Stomach (tissue), 8 donors: ENCODE measurements at regions not wholly inside any gene's neighbourhood (a gene's known extent, or its start where the extent isn't known, plus 50 kb on each side); places are given as distances from the start of the nearest gene placed in this dataset.

Experiments
- DNase-seq, 2 donors: peaks; one replicate each; pipeline versions ENCODE4 v3.0.0 to v3.0.0-alpha.2; 2013 to 2019
- H3K27ac ChIP-seq, 5 donors: fragments of 200-600 bp in 4 of 5; sonication (generic) in 4 of 5; one replicate each; pipeline ENCODE4 v1.5.1; 2013 to 2019; ENCODE audit warnings: mild to moderate bottlenecking in 1 of 5, moderate library complexity in 1 of 5
- H3K27me3 ChIP-seq, 3 donors: fragments of 200-600 bp; sonication (generic); one replicate each; pipeline ENCODE4 v1.5.1; 2017 to 2019; ENCODE audit warnings: mixed run types in 1 of 3
- H3K36me3 ChIP-seq, 4 donors: fragments of 200-600 bp; sonication (generic); 1 replicate in 3 of 4; 2 replicates in 1 of 4; pipeline ENCODE4 v1.5.1; 2016 to 2019
- H3K4me1 ChIP-seq, 4 donors: fragments of 200-600 bp; sonication (generic); one replicate each; pipeline ENCODE4 v1.5.1; 2016 to 2019
- H3K4me3 ChIP-seq, 4 donors: fragments of 200-600 bp; sonication (generic) in 3 of 4; one replicate each; pipeline ENCODE4 v1.5.1; 2016 to 2019; ENCODE audit warnings: mild to moderate bottlenecking in 1 of 4
- H3K9me3 ChIP-seq, 4 donors: fragments of 200-600 bp; sonication (generic); one replicate each; pipeline ENCODE4 v1.5.1; 2016 to 2019
- EP300 ChIP-seq: sonication (generic); formaldehyde crosslinking; IDR thresholded peaks from one replicate; pipeline ENCODE4 v1.6.1; 2017; ENCODE audit warnings: antibody characterized with exemption
- POLR2A ChIP-seq, 4 donors: fragments of 450-650 bp; IDR thresholded peaks; one replicate each; pipeline ENCODE4 v1.6.1; 2016; ENCODE audit warnings: antibody characterized with exemption in 4 of 4, control low read depth in 2 of 4, mild to moderate bottlenecking in 1 of 4, moderate library complexity in 1 of 4
- POLR2AphosphoS5 ChIP-seq, 3 donors: sonication (generic); formaldehyde crosslinking; IDR thresholded peaks; one replicate each; pipeline ENCODE4 v1.6.1; 2016; ENCODE audit warnings: antibody characterized with exemption in 3 of 3
- WGBS, 5 donors: extraction: QIAGEN DNeasy Blood & Tissue Kit in 3 of 5; methylation state at CpG; one replicate each; pipeline versions ENCODE4 v1.1.5 to v1.1.7; 2013 to 2018; 5-methylcytosine and 5-hydroxymethylcytosine counted together
- intact Hi-C: fragments of 100-400 bp; cut with DNase I; formaldehyde crosslinking; loops from one replicate; pipeline ENCODE4 v1.15.1; 2023; ENCODE audit warnings: low total_unique reads
- TF ChIP-seq, protein P1 (sequence below), 7 experiments: fragments of 450-650 bp in 4 of 7; fragments of 200-600 bp in 3 of 7; sonication (generic) in 3 of 7; IDR thresholded peaks; one replicate each; pipeline ENCODE4 v1.5.1; 2016 to 2019; ENCODE audit warnings: antibody characterized with exemption in 7 of 7, control low read depth in 2 of 7, mild to moderate bottlenecking in 1 of 7
- donor health status: healthy with polysubstance abuse.
- donor health status: Bipolar disorder and iron deficiency.
- donor health status: healthy.

DNA sequence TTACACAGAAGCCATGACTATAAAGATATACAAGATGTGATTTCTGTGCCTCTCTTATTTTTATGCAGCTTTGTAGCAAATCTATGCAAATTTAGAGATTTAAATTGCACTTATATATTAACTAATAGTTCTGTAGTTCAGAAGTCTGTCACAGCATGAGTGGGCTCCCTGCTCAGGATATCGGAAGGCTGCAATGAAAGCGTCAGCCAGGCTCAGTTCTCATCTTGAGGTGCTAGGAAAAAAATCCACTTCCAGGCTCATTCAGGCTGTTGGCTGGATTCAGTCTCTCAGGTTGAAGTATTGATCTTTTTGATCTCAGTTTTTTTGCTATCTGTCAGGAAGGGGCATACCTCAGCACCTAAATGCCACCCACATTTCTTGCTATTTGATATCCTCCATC, 487.4 kb upstream of the DEPDC1 start:
- TF ChIP-seq, protein P1, sequence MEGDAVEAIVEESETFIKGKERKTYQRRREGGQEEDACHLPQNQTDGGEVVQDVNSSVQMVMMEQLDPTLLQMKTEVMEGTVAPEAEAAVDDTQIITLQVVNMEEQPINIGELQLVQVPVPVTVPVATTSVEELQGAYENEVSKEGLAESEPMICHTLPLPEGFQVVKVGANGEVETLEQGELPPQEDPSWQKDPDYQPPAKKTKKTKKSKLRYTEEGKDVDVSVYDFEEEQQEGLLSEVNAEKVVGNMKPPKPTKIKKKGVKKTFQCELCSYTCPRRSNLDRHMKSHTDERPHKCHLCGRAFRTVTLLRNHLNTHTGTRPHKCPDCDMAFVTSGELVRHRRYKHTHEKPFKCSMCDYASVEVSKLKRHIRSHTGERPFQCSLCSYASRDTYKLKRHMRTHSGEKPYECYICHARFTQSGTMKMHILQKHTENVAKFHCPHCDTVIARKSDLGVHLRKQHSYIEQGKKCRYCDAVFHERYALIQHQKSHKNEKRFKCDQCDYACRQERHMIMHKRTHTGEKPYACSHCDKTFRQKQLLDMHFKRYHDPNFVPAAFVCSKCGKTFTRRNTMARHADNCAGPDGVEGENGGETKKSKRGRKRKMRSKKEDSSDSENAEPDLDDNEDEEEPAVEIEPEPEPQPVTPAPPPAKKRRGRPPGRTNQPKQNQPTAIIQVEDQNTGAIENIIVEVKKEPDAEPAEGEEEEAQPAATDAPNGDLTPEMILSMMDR (IDR thresholded peaks at IDR 0.05), result no peak
- no peak for TF ChIP-seq POLR2A (IDR thresholded peaks at IDR 0.05)
- no peak for TF ChIP-seq POLR2AphosphoS5 (IDR thresholded peaks at IDR 0.05)
- TF ChIP-seq EP300, result no peak
- H3K9me3 ChIP-seq, result no peaks in the 10 kb centered on the region
- H3K4me1 ChIP-seq, result no peaks in the 10 kb centered on the region
- intact Hi-C loops, result no loop called here
- H3K4me3 ChIP-seq, result no peak overlapping the region
- 85 to 100% (median 95%) methylated on average over 2 of the region's 2 CpGs for WGBS, 5 donors
- no peaks in the 10 kb centered on the region for H3K36me3 ChIP-seq
- no peak for DNase-seq
- H3K27ac ChIP-seq, result no peak overlapping the region
- no peaks in the 10 kb centered on the region for H3K27me3 ChIP-seq

DNA sequence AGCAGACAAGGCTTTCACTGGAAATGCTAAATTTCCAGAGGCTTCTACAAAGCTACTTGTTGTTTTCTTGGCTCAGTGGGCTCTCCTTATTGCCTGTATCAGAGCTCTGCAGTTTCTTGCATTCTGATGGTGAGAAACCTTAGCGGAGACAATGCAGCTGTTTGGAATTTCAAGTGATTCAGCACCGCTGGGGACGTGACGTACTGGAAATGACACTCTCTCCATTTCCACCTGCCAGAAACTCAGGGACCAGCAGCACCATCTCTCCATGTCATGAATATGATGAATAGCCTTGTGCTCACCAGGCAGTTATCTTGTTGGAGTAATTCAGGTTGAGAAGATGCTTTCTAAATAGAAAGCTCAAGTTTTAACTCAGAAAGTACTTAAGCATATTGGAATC, 497.2 kb upstream of the DEPDC1 start:
- Histone ChIP-seq H3K27ac (no peak overlapping the region), H3K4me1 (no peaks in the 10 kb centered on the region), H3K4me3 (no peak overlapping the region), H3K36me3 (no peaks in the 10 kb centered on the region), H3K27me3 (no peaks in the 10 kb centered on the region), H3K9me3 (no peaks in the 10 kb centered on the region)
- peak in 1 of 2 donors; percentile 26 for DNase-seq
- no peak for TF ChIP-seq POLR2A (IDR thresholded peaks at IDR 0.05)
- no peak for TF ChIP-seq POLR2AphosphoS5 (IDR thresholded peaks at IDR 0.05)
- no peak for TF ChIP-seq EP300
- TF ChIP-seq, protein P1 (IDR thresholded peaks at IDR 0.05), result no peak
- 73 to 84% (median 81%) methylated on average over 4 of the region's 4 CpGs for WGBS, 5 donors
- intact Hi-C loops, result no loop called here

DNA sequence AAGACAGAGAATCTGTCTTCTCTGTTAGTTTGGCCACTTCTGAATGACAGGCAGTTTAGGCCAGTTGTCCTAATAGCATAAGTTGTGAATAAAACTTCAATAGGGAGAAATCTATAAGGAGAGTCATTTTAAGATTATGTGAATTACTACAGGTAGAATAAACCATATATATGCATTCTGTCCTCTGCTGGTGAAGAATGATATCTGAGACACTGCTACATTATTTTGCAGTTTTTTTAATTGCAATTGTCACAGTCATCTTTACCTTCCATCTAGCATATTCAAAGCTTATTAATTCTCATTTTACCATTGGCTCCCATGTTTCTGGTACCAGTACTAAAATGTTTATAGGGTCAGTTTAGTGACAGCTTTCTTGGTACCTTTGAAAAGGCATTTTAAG, 519.6 kb upstream of the DEPDC1 start:
- Histone ChIP-seq H3K9me3 (peaks cover 0 to 9% (median 4%) of the 10 kb centered on the region in 4 donors), H3K27me3 (no peaks in the 10 kb centered on the region), H3K36me3 (no peaks in the 10 kb centered on the region), H3K4me3 (no peak overlapping the region), H3K4me1 (no peaks in the 10 kb centered on the region), H3K27ac (no peak overlapping the region)
- TF ChIP-seq POLR2AphosphoS5 (IDR thresholded peaks at IDR 0.05) (no peak), EP300 (no peak), POLR2A (IDR thresholded peaks at IDR 0.05) (no peak)
- TF ChIP-seq, protein P1 (IDR thresholded peaks at IDR 0.05), result no peak
- intact Hi-C loops, result no loop called here
- DNase-seq, result no peak

DNA sequence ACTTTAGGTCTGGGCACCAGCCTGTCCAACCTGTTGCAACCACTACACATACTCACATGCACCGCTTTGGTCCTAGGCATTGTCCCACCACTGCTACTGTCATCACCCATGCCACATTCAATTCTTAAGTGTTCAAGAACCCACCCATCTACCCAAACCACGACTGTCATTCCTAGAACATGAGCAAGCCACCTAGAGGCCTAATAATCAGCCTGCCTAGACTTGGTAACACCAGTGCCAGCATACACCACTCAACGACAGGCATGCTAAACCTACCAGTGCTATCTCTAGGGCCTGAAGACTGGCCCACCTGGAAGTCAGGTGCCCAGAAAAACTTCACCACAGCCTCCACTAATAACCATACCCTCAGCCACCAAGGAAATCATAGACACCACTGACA, 532.8 kb upstream of the DEPDC1 start:
- intact Hi-C loops, result no loop called here
- Histone ChIP-seq H3K4me1 (no peaks in the 10 kb centered on the region), H3K4me3 (no peak overlapping the region), H3K36me3 (no peaks in the 10 kb centered on the region), H3K27me3 (no peaks in the 10 kb centered on the region), H3K9me3 (peaks cover 4 to 27% (median 18%) of the 10 kb centered on the region in 4 donors), H3K27ac (no peak overlapping the region)
- no peak for TF ChIP-seq POLR2A (IDR thresholded peaks at IDR 0.05)
- TF ChIP-seq, protein P1 (IDR thresholded peaks at IDR 0.05), result no peak
- TF ChIP-seq POLR2AphosphoS5 (IDR thresholded peaks at IDR 0.05), result no peak
- no peak for TF ChIP-seq EP300
- no peak for DNase-seq
- WGBS, 5 donors, result 68 to 82% (median 78%) methylated on average over 3 of the region's 3 CpGs

DNA sequence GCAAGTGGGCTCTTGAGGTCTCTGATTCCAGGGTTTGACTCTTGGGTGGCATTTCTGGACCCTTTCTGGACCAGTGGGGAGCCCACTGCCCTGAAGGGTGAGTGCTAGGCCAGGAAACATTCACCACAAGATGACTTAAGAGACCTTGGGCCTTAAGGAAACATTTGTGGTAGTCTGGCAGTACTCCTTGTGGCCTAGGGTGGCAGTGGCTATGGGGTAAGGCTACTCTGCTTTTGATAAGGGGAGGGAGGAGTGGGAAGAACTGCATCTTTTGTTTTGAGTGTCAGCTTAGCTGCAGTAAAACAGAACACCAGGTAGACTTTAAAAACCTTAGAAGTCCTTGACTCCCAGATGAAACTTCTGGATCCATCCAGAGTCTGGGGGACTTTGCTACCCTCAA, 529.3 kb upstream of the LRRC7 start:
- Histone ChIP-seq H3K9me3 (peaks cover 3 to 30% (median 18%) of the 10 kb centered on the region in 4 donors), H3K4me3 (no peak overlapping the region), H3K36me3 (no peaks in the 10 kb centered on the region), H3K4me1 (no peaks in the 10 kb centered on the region), H3K27me3 (no peaks in the 10 kb centered on the region), H3K27ac (no peak overlapping the region)
- DNase-seq, result no peak
- TF ChIP-seq EP300, result no peak
- TF ChIP-seq POLR2A (IDR thresholded peaks at IDR 0.05), result no peak
- TF ChIP-seq POLR2AphosphoS5 (IDR thresholded peaks at IDR 0.05), result no peak
- TF ChIP-seq, protein P1 (IDR thresholded peaks at IDR 0.05), result no peak
- intact Hi-C loops, result no loop called here
